HEK293 (cell line): ENCODE measurements at regions not wholly inside any gene's neighbourhood (a gene's known extent, or its start where the extent isn't known, plus 50 kb on each side); places are given as distances from the start of the nearest gene placed in this dataset.

Source experiments
- CTCF ChIA-PET: fragments of 350-600 bp; formaldehyde crosslinking; extraction: SDS; loops from one replicate; lab custom pipeline; 2021; ENCODE audit warnings: antibody characterized with exemption; lab: Yijun Ruan, JAX
- POLR2A ChIA-PET: fragments of 300-600 bp; formaldehyde crosslinking; extraction: SDS; loops from one replicate; lab custom pipeline; 2020; ENCODE audit warnings: antibody characterized with exemption, inconsistent platforms; lab: Yijun Ruan, JAX
- H3K27ac ChIP-seq: fragments of 200-500 bp; sonication (Bioruptor generic); 2 replicates; pipeline ENCODE4 v1.5.1; 2014; ENCODE audit warnings: low read depth, low read length, control low read depth, inconsistent platforms; ENCODE audit errors: extremely low read depth
- H3K36me3 ChIP-seq, 2 experiments: fragments of 200-500 bp in 1 of 2; sonication (Bioruptor generic) in 1 of 2; 1 replicate in 1 of 2; 2 replicates in 1 of 2; pipeline ENCODE4 v1.5.1; 2014 to 2017; ENCODE audit warnings: inconsistent platforms in 2 of 2, low read length in 2 of 2; ENCODE audit not compliant: control insufficient read depth in 2 of 2, insufficient read depth in 1 of 2
- H3K4me1 ChIP-seq: fragments of 200-500 bp; sonication (Bioruptor generic); 2 replicates; pipeline ENCODE4 v1.5.1; 2014; ENCODE audit warnings: mild to moderate bottlenecking, low read length, inconsistent platforms; ENCODE audit not compliant: control insufficient read depth, insufficient read depth
- H3K4me3 ChIP-seq: 2 replicates; pipeline ENCODE4 v1.5.1; 2011; ENCODE audit warnings: low read depth, mild to moderate bottlenecking, control low read depth, low read length, moderate library complexity
- H3K9me3 ChIP-seq: fragments of 200-500 bp; sonication (Bioruptor generic); 2 replicates; pipeline ENCODE4 v1.5.1; 2014; ENCODE audit warnings: low read depth, low read length, inconsistent platforms; ENCODE audit not compliant: control insufficient read depth, insufficient read depth
- GLI4 ChIP-seq: fragments of 450-650 bp; formaldehyde crosslinking; IDR thresholded peaks from 2 replicates; pipeline ENCODE4 v1.5.1; 2016; ENCODE audit warnings: missing biosample characterization, missing genetic modification characterization
- SALL2 ChIP-seq: fragments of 450-650 bp; formaldehyde crosslinking; IDR thresholded peaks from 2 replicates; pipeline ENCODE4 v1.5.0; 2017; ENCODE audit warnings: missing biosample characterization, mild to moderate bottlenecking, missing genetic modification characterization, borderline replicate concordance
- SETDB1 ChIP-seq: IDR thresholded peaks from one replicate; pipeline ENCODE4 v1.6.1; 2017; ENCODE audit warnings: mild to moderate bottlenecking, low read length, moderate library complexity, mixed read lengths; ENCODE audit not compliant: insufficient read length
- SP2 ChIP-seq: fragments of 450-650 bp; formaldehyde crosslinking; IDR thresholded peaks from 2 replicates; pipeline ENCODE4 v1.5.1; 2016; ENCODE audit warnings: missing biosample characterization, missing genetic modification characterization
- TSHZ1 ChIP-seq: fragments of 450-650 bp; formaldehyde crosslinking; IDR thresholded peaks from 2 replicates; pipeline ENCODE4 v1.5.1; 2016; ENCODE audit warnings: missing biosample characterization, missing genetic modification characterization, borderline replicate concordance
- WT1 ChIP-seq: fragments of 450-650 bp; formaldehyde crosslinking; IDR thresholded peaks from 2 replicates; pipeline ENCODE4 v1.5.1; 2016; ENCODE audit warnings: missing biosample characterization, missing genetic modification characterization
- ZBTB21 ChIP-seq: fragments of 450-650 bp; formaldehyde crosslinking; IDR thresholded peaks from 2 replicates; pipeline ENCODE4 v1.5.1; 2017; ENCODE audit warnings: missing biosample characterization, missing genetic modification characterization
- ZNF184 ChIP-seq: fragments of 450-650 bp; IDR thresholded peaks from 2 replicates; pipeline ENCODE4 v1.5.1; 2018; ENCODE audit warnings: missing biosample characterization, mild to moderate bottlenecking, missing genetic modification characterization
- ZNF311 ChIP-seq: fragments of 450-650 bp; formaldehyde crosslinking; IDR thresholded peaks from 2 replicates; pipeline ENCODE4 v1.5.1; 2017; ENCODE audit warnings: missing biosample characterization, missing genetic modification characterization, borderline replicate concordance
- ZNF341 ChIP-seq: fragments of 450-650 bp; formaldehyde crosslinking; IDR thresholded peaks from 2 replicates; pipeline ENCODE4; 2016; ENCODE audit warnings: low read depth, missing biosample characterization, missing genetic modification characterization
- ZNF354C ChIP-seq: fragments of 450-650 bp; formaldehyde crosslinking; IDR thresholded peaks from 2 replicates; pipeline ENCODE4 v1.5.1; 2016; ENCODE audit warnings: missing biosample characterization, missing genetic modification characterization, low read depth, borderline replicate concordance
- ZNF404 ChIP-seq: fragments of 450-650 bp; formaldehyde crosslinking; IDR thresholded peaks from 2 replicates; pipeline ENCODE4 v1.5.1; 2017; ENCODE audit warnings: missing biosample characterization, missing genetic modification characterization
- ZNF530 ChIP-seq: fragments of 450-650 bp; formaldehyde crosslinking; IDR thresholded peaks from 2 replicates; pipeline ENCODE4 v1.5.1; 2016; ENCODE audit warnings: low read depth, missing biosample characterization, missing genetic modification characterization
- ZNF560 ChIP-seq: fragments of 450-650 bp; formaldehyde crosslinking; IDR thresholded peaks from 2 replicates; pipeline ENCODE4 v1.5.1; 2017; ENCODE audit warnings: missing biosample characterization, missing genetic modification characterization, borderline replicate concordance
- ZNF596 ChIP-seq: fragments of 450-650 bp; IDR thresholded peaks from 2 replicates; pipeline ENCODE4 v1.5.0; 2018; ENCODE audit warnings: missing biosample characterization, mild to moderate bottlenecking, missing genetic modification characterization, moderate library complexity
- ZNF621 ChIP-seq: fragments of 450-650 bp; formaldehyde crosslinking; IDR thresholded peaks from 2 replicates; pipeline ENCODE4 v1.5.1; 2017; ENCODE audit warnings: missing biosample characterization, missing genetic modification characterization
- ZNF626 ChIP-seq: fragments of 450-650 bp; sonication (Bioruptor Pico); formaldehyde crosslinking; IDR thresholded peaks from 2 replicates; pipeline ENCODE4 v1.5.1; 2018; ENCODE audit warnings: missing biosample characterization, missing genetic modification characterization, inconsistent platforms
- ZSCAN23 ChIP-seq: fragments of 450-650 bp; formaldehyde crosslinking; IDR thresholded peaks from 2 replicates; pipeline ENCODE4 v1.5.1; 2016; ENCODE audit warnings: missing biosample characterization, missing genetic modification characterization
- TF ChIP-seq, protein P1 (sequence below): fragments of 450-650 bp; formaldehyde crosslinking; IDR thresholded peaks from 2 replicates; pipeline ENCODE4 v1.5.1; 2017; ENCODE audit warnings: missing biosample characterization, missing genetic modification characterization
- TF ChIP-seq, protein P2 (sequence below): fragments of 450-650 bp; formaldehyde crosslinking; IDR thresholded peaks from 2 replicates; pipeline ENCODE4 v1.5.1; 2016; ENCODE audit warnings: missing biosample characterization, missing genetic modification characterization
- TF ChIP-seq, protein P3 (sequence below): fragments of 450-650 bp; formaldehyde crosslinking; IDR thresholded peaks from 2 replicates; pipeline ENCODE4 v1.5.1; 2017; ENCODE audit warnings: missing biosample characterization, missing genetic modification characterization

- Histone ChIP-seq H3K27ac (no peak overlapping the region), H3K4me1 (no peaks in the 10 kb centered on the region), H3K4me3 (no peak overlapping the region), H3K9me3 (no peaks in the 10 kb centered on the region), H3K36me3 (no peaks in the 10 kb centered on the region)
- TF ChIP-seq ZSCAN23 (tag by site-specific recombination), result no peak
- no peak for TF ChIP-seq ZNF404 (tag by site-specific recombination)
- TF ChIP-seq GLI4, result no peak
- TF ChIP-seq SALL2 (tag by site-specific recombination), result no peak
- TF ChIP-seq ZBTB21 (tag by site-specific recombination), result no peak
- no peak for TF ChIP-seq TSHZ1
- no peak for TF ChIP-seq ZNF530 (tag by site-specific recombination)
- TF ChIP-seq ZNF354C (tag by site-specific recombination), result no peak
- no peak for TF ChIP-seq ZNF626 (tag by site-specific recombination)
- TF ChIP-seq ZNF184 (tag by site-specific recombination), result no peak
- no peak for TF ChIP-seq ZNF341 (tag by site-specific recombination)
- TF ChIP-seq ZNF621 (tag by site-specific recombination), result no peak
- TF ChIP-seq, protein P1, sequence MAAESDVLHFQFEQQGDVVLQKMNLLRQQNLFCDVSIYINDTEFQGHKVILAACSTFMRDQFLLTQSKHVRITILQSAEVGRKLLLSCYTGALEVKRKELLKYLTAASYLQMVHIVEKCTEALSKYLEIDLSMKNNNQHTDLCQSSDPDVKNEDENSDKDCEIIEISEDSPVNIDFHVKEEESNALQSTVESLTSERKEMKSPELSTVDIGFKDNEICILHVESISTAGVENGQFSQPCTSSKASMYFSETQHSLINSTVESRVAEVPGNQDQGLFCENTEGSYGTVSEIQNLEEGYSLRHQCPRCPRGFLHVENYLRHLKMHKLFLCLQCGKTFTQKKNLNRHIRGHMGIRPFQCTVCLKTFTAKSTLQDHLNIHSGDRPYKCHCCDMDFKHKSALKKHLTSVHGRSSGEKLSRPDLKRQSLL (tag by site-specific recombination), result no peak
- TF ChIP-seq SP2 (tag by site-specific recombination), result no peak
- TF ChIP-seq, protein P2, sequence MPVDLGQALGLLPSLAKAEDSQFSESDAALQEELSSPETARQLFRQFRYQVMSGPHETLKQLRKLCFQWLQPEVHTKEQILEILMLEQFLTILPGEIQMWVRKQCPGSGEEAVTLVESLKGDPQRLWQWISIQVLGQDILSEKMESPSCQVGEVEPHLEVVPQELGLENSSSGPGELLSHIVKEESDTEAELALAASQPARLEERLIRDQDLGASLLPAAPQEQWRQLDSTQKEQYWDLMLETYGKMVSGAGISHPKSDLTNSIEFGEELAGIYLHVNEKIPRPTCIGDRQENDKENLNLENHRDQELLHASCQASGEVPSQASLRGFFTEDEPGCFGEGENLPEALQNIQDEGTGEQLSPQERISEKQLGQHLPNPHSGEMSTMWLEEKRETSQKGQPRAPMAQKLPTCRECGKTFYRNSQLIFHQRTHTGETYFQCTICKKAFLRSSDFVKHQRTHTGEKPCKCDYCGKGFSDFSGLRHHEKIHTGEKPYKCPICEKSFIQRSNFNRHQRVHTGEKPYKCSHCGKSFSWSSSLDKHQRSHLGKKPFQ (tag by site-specific recombination), result no peak
- TF ChIP-seq, protein P3, sequence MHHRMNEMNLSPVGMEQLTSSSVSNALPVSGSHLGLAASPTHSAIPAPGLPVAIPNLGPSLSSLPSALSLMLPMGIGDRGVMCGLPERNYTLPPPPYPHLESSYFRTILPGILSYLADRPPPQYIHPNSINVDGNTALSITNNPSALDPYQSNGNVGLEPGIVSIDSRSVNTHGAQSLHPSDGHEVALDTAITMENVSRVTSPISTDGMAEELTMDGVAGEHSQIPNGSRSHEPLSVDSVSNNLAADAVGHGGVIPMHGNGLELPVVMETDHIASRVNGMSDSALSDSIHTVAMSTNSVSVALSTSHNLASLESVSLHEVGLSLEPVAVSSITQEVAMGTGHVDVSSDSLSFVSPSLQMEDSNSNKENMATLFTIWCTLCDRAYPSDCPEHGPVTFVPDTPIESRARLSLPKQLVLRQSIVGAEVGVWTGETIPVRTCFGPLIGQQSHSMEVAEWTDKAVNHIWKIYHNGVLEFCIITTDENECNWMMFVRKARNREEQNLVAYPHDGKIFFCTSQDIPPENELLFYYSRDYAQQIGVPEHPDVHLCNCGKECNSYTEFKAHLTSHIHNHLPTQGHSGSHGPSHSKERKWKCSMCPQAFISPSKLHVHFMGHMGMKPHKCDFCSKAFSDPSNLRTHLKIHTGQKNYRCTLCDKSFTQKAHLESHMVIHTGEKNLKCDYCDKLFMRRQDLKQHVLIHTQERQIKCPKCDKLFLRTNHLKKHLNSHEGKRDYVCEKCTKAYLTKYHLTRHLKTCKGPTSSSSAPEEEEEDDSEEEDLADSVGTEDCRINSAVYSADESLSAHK (tag by site-specific recombination), result no peak
- no peak for TF ChIP-seq ZNF560 (tag by site-specific recombination)
- TF ChIP-seq ZNF596 (tag by site-specific recombination), result no peak
- ChIA-PET CTCF (no interaction called here), POLR2A (no interaction called here)
Measured at GRCh38 chr3:144361002-144361401, 389.4 kb downstream of the DIPK2A start.

DNA sequence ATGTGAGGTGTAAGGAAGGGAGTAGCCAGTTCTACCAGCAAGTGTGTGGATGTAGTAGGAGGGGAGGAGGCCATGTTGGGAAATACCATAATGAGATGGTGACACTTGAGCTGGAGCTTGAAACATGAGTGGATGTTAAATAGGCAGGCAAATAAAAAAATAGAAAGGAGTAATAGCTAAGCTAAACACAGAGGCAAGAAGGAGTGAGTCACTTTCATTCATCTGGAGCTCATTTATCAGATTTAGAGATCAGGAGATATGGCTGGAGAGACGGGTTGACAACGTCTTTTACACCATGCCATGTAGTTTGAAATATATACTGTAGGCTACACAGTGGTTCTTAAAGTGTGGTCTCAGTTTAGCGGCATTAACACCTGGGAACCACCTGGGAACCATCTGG lies 390.5 kb downstream of the DIPK2A start:
- ChIA-PET CTCF (no interaction called here), POLR2A (no interaction called here)
- Histone ChIP-seq H3K36me3 (no peaks in the 10 kb centered on the region), H3K27ac (no peak overlapping the region), H3K4me3 (no peak overlapping the region), H3K9me3 (no peaks in the 10 kb centered on the region), H3K4me1 (no peaks in the 10 kb centered on the region)
- no peak for TF ChIP-seq SETDB1
- TF ChIP-seq WT1, result peak; percentile 62; the same call in 1 of the 2 replicates
- TF ChIP-seq ZNF311 (tag by site-specific recombination), result no peak
